MCF 10A (cell line): ENCODE measurements at regions not wholly inside any gene's neighbourhood (a gene's known extent, or its start where the extent isn't known, plus 50 kb on each side); places are given as distances from the start of the nearest gene placed in this dataset.

Source experiments
- BruUV-seq: library from RNA; stranded (reverse); fragments of 400-500 nt; replicated peaks from 2 replicates; lab custom pipeline; 2021; lab: Mats Ljungman, UMichigan
- CTCF ChIA-PET: fragments of 300-600 bp; sonication (Branson Sonifier 250); formaldehyde crosslinking; extraction: SDS; loops from one replicate; lab custom pipeline; 2021; ENCODE audit warnings: antibody characterized with exemption, inconsistent platforms; lab: Yijun Ruan, JAX
- POLR2A ChIA-PET: fragments of 300-600, 350-650 bp; sonication (Branson Sonifier 250); formaldehyde crosslinking; extraction: SDS; loops from one replicate; lab custom pipeline; 2020; ENCODE audit warnings: antibody characterized with exemption, inconsistent platforms; lab: Yijun Ruan, JAX
- DNase-seq: peaks from one replicate; pipeline ENCODE4 v3.0.0-alpha.2; 2018; ENCODE audit not compliant: unreplicated experiment
- H3K27ac Mint-ChIP-seq: one replicate; pipeline ENCODE4 v1.8.0; 2022; ENCODE audit warnings: mild to moderate bottlenecking, low read depth, mixed read lengths; ENCODE audit not compliant: unreplicated experiment
- H3K27me3 Mint-ChIP-seq: one replicate; pipeline ENCODE4 v1.8.0; 2022; ENCODE audit warnings: mixed read lengths; ENCODE audit not compliant: insufficient read depth, unreplicated experiment
- H3K36me3 Mint-ChIP-seq: one replicate; pipeline ENCODE4 v1.8.0; 2022; ENCODE audit warnings: mild to moderate bottlenecking, moderate library complexity, mixed read lengths; ENCODE audit not compliant: insufficient read depth, unreplicated experiment
- H3K4me1 Mint-ChIP-seq: one replicate; pipeline ENCODE4 v1.8.0; 2022; ENCODE audit warnings: mixed read lengths; ENCODE audit not compliant: insufficient read depth, unreplicated experiment
- H3K4me3 Mint-ChIP-seq: one replicate; pipeline ENCODE4 v1.8.0; 2022; ENCODE audit warnings: mild to moderate bottlenecking, moderate library complexity, mixed read lengths; ENCODE audit not compliant: unreplicated experiment
- H3K9me3 Mint-ChIP-seq: one replicate; pipeline ENCODE4 v1.8.0; 2022; ENCODE audit warnings: mixed read lengths; ENCODE audit not compliant: unreplicated experiment
- CTCF ChIP-seq: fragments of 200-600 bp; IDR thresholded peaks from one replicate; pipeline ENCODE4 v1.8.0; 2022; ENCODE audit warnings: antibody characterized with exemption, mild to moderate bottlenecking; ENCODE audit not compliant: unreplicated experiment
- intact Hi-C: fragments of 100-400 bp; cut with micrococcal nuclease; formaldehyde crosslinking; loops from 2 replicates; pipeline ENCODE4 v1.14.1; 2022

GRCh38 chr10:62652114-62652513 lies 152.4 kb upstream of the ADO start:
- Mint-ChIP-seq H3K27me3 (no peaks in the 10 kb centered on the region), H3K9me3 (no peaks in the 10 kb centered on the region), H3K4me3 (no peak overlapping the region), H3K36me3 (no peaks in the 10 kb centered on the region), H3K4me1 (no peaks in the 10 kb centered on the region), H3K27ac (no peak overlapping the region)
- ChIA-PET CTCF (interaction anchor here (1.5 kb wide), 1 partner anchor 18 kb away, joined by 3 read pairs; no protein-coding TSS in a partner anchor), POLR2A (no interaction called here)
- TF ChIP-seq CTCF: no peak
- no peak for DNase-seq
- no TSS peak for BruUV-seq
- intact Hi-C loops: no loop called here

- H3K4me3 Mint-ChIP-seq: no peak overlapping the region
- no peak overlapping the region for H3K27ac Mint-ChIP-seq
- H3K36me3 Mint-ChIP-seq: no peaks in the 10 kb centered on the region
- no peaks in the 10 kb centered on the region for H3K4me1 Mint-ChIP-seq
- POLR2A ChIA-PET: no interaction called here
- TF ChIP-seq CTCF: no peak
- no TSS peak for BruUV-seq
- no peak for DNase-seq
- intact Hi-C loops: no loop called here
- H3K27me3 Mint-ChIP-seq: no peaks in the 10 kb centered on the region
- CTCF ChIA-PET: interaction anchor here (1.5 kb wide), 1 partner anchor 18 kb away, joined by 3 read pairs; no protein-coding TSS in a partner anchor
- no peaks in the 10 kb centered on the region for H3K9me3 Mint-ChIP-seq
Measured at GRCh38 chr10:62652564-62652963, 152.0 kb upstream of the ADO start.

GRCh38 chr10:62653254-62653653 lies 151.3 kb upstream of the ADO start:
- ChIA-PET CTCF (interaction anchor here (1.5 kb wide), 1 partner anchor 17 kb away, joined by 3 read pairs; no protein-coding TSS in a partner anchor), POLR2A (no interaction called here)
- H3K27ac Mint-ChIP-seq: no peak overlapping the region
- TF ChIP-seq CTCF: no peak
- no peaks in the 10 kb centered on the region for H3K27me3 Mint-ChIP-seq
- H3K4me1 Mint-ChIP-seq: no peaks in the 10 kb centered on the region
- H3K4me3 Mint-ChIP-seq: no peak overlapping the region
- BruUV-seq: no TSS peak
- H3K9me3 Mint-ChIP-seq: no peaks in the 10 kb centered on the region
- intact Hi-C loops: no loop called here
- no peaks in the 10 kb centered on the region for H3K36me3 Mint-ChIP-seq
- DNase-seq: no peak

GRCh38 chr10:62654966-62655336 lies 149.6 kb upstream of the ADO start:
- ChIA-PET CTCF (interaction anchor here (0.6 to 0.7 kb wide), 3 partner anchors 22 to 58 kb away, joined by 3 to 6 read pairs (median 3); no protein-coding TSS in a partner anchor), POLR2A (interaction anchor here (0.6 kb wide), 1 partner anchor 72 kb away, joined by 3 read pairs; no protein-coding TSS in a partner anchor)
- H3K4me1 Mint-ChIP-seq: no peaks in the 10 kb centered on the region
- intact Hi-C loops: no loop called here
- TF ChIP-seq CTCF: no peak
- no peak overlapping the region for H3K4me3 Mint-ChIP-seq
- no peaks in the 10 kb centered on the region for H3K36me3 Mint-ChIP-seq
- no peak for DNase-seq
- no TSS peak for BruUV-seq
- H3K9me3 Mint-ChIP-seq: no peaks in the 10 kb centered on the region
- H3K27me3 Mint-ChIP-seq: no peaks in the 10 kb centered on the region
- no peak overlapping the region for H3K27ac Mint-ChIP-seq
